Esophagus muscularis mucosa (tissue), 4 donors: ENCODE measurements at regions not wholly inside any gene's neighbourhood (a gene's known extent, or its start where the extent isn't known, plus 50 kb on each side); places are given as distances from the start of the nearest gene placed in this dataset.

ENCODE experiments used
- CTCF ChIP-seq, 3 experiments: fragments of 200-600 bp in 2 of 3; fragments of 450-650 bp in 1 of 3; sonication (generic) in 2 of 3; IDR thresholded peaks; one replicate each; pipeline ENCODE4 v1.5.1; 2017 to 2019; ENCODE audit warnings: antibody characterized with exemption in 3 of 3, mild to moderate bottlenecking in 2 of 3, moderate library complexity in 1 of 3
- EP300 ChIP-seq: sonication (generic); formaldehyde crosslinking; IDR thresholded peaks from one replicate; pipeline ENCODE4 v1.6.1; 2017; ENCODE audit warnings: antibody characterized with exemption
- POLR2A ChIP-seq: fragments of 450-650 bp; IDR thresholded peaks from one replicate; pipeline ENCODE4 v1.6.1; 2017; ENCODE audit warnings: antibody characterized with exemption, moderate library complexity, mild to moderate bottlenecking, low read depth
- POLR2AphosphoS5 ChIP-seq, 2 donors: sonication (generic); formaldehyde crosslinking; IDR thresholded peaks; one replicate each; pipeline ENCODE4 v1.6.1; 2017; ENCODE audit warnings: antibody characterized with exemption in 2 of 2

GRCh38 chr13:80754441-80754840, 413.5 kb upstream of the SPRY2 start:
- TF ChIP-seq CTCF (IDR thresholded peaks at IDR 0.05), result no peak
- no peak for TF ChIP-seq EP300
- TF ChIP-seq POLR2A, result no peak
- TF ChIP-seq POLR2AphosphoS5 (IDR thresholded peaks at IDR 0.05), result no peak
